LNCAP (cell line): ENCODE measurements at regions not wholly inside any gene's neighbourhood (a gene's known extent, or its start where the extent isn't known, plus 50 kb on each side); places are given as distances from the start of the nearest gene placed in this dataset.
A peak's percentile ranks its signal among the peaks of the same experiment; 100 is the strongest.

ENCODE experiments used
- TF ChIP-seq, protein P1 (sequence below): fragments of 450-650 bp; IDR thresholded peaks from 2 replicates; pipeline ENCODE4 v1.5.1; 2017; ENCODE audit warnings: mild to moderate bottlenecking

DNA sequence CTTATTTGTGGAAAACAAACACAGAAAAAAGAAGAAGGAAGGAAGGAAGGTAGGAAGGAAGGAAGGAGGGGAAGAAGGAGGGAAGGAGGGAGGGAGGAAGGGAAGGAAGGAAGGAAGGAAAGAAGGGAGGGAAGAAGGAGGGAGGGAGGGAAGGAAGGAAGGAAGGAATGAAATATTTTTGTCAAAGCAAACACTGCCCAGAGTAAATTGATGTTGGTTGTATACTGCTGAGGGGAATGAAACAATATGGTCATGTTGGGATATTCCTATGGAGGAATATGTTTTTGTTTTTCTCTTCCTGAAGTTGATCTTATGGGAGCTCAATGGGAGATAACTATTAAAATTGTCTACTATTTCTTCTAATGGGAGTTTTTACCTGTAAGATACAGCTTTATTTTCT, 717.5 kb upstream of the LRFN5 start:
- TF ChIP-seq, protein P1, sequence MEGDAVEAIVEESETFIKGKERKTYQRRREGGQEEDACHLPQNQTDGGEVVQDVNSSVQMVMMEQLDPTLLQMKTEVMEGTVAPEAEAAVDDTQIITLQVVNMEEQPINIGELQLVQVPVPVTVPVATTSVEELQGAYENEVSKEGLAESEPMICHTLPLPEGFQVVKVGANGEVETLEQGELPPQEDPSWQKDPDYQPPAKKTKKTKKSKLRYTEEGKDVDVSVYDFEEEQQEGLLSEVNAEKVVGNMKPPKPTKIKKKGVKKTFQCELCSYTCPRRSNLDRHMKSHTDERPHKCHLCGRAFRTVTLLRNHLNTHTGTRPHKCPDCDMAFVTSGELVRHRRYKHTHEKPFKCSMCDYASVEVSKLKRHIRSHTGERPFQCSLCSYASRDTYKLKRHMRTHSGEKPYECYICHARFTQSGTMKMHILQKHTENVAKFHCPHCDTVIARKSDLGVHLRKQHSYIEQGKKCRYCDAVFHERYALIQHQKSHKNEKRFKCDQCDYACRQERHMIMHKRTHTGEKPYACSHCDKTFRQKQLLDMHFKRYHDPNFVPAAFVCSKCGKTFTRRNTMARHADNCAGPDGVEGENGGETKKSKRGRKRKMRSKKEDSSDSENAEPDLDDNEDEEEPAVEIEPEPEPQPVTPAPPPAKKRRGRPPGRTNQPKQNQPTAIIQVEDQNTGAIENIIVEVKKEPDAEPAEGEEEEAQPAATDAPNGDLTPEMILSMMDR: no peak

GRCh38 chr14:40887912-40888311, 718.8 kb upstream of the LRFN5 start:
- TF ChIP-seq, protein P1: no peak

DNA sequence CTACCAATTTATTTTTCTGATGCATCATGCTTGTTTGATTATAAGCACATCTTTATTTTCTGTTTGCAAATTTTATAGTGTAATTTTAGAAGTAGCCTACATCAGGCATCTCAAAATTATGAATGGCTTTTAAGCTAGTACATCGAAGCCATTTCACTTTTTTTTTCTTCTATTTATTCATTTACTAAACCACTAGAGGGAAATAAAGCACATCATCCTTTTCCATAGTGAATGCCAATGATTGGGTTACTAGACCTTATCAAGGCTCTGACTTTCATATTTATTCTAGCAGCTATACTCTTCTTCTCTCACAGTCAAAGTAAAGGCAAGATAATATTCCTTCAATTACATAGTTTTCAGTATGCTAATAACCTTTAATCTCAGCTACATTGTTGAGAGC, 736.4 kb upstream of the LRFN5 start:
- TF ChIP-seq, protein P1: peak; percentile 12; the same call in 1 of the 2 replicates

- TF ChIP-seq, protein P1: no peak
Observed at GRCh38 chr14:40859055-40859454, 747.6 kb upstream of the LRFN5 start.

DNA sequence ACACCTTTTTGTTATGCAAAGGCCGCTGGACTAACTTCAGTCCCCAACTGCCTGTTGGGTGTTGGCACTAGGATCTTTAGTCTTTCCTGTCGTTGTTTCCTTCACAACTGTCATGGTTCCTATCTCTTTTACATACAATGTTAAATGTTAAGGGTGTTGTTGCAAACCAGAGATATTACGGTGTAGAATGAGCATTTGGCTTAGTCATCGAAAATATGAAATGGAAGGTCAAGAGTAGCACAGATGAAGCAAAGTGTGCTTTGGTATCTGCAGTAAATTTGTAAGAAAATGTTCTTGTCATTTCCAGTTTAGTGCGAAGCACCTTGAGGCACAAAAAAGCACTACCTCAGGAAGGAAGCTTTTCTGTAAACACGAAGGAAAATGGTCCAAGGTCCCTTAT, 751.3 kb upstream of the LRFN5 start:
- TF ChIP-seq, protein P1: no peak

- TF ChIP-seq, protein P1: no peak
Observed at GRCh38 chr14:40850191-40850590, 756.5 kb upstream of the LRFN5 start.

DNA sequence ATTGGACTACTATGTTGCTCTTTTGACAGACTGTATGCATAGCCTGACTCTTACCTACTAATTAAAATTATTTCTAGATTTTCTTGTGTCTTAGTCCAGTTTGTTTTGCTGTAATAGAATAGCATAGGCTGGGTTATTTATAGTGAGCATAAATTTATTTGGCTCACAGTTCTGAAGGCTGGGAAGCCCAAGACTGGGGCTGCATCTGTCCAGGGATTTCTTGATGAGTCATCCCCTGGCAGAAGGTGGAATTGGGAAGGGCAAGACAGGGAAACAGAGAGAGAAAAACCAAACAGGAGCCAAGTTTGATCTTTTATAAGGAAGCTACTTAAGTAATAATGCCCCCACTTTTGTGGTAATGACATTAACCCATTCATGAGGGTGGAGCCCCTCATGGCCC, 759.2 kb upstream of the LRFN5 start:
- TF ChIP-seq, protein P1: no peak

DNA sequence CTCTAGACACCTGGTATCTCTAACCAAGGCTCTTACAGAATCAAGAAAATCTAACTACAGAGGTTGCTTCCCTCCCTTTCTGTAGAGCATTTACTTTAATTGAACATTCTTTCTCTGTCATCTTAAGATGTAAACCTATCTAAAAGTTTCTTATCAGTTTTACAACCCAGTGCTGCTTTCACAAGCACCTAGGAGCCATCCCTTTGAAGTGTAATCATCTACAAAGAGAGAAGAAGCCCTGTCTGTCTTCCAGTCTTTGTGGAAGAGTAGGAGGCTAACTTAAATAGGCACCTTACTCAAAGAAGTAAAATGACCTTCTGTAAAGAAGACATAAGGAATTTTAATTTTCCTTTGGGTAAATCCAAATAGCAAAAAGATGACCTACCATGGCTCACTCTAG, 763.9 kb upstream of the LRFN5 start:
- TF ChIP-seq, protein P1: no peak
